ENCODE measurements at regions not wholly inside any gene's neighbourhood (a gene's known extent, or its start where the extent isn't known, plus 50 kb on each side); places are given as distances from the start of the nearest gene placed in this dataset.
A peak's percentile ranks its signal among the peaks of the same experiment; 100 is the strongest.

DNA sequence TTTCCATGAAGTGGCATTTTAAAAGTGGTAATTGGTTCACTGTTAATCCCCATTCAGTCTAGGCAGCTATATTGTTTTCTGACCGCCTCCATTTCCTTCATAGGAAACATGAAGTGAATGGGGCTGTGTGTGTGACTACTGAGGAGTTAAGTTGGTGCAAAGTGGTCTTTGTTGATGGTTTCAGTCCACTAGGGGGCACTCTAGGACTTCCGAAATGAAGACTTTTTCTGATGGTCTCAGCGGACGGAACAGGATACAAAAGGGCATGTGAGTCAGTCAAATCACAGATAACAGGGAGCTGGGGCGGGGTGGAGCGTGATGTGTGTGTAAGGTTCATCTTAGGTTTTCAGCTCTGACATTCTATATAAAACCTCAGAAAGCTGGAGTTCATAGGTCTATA is 240.1 kb upstream of the OR4E1 start:
- intact Hi-C loops (cut with micrococcal nuclease): loop anchor here (1.0 to 10.0 kb wide), 2 partner anchors 20 to 171 kb away; no protein-coding TSS in a partner anchor

DNA sequence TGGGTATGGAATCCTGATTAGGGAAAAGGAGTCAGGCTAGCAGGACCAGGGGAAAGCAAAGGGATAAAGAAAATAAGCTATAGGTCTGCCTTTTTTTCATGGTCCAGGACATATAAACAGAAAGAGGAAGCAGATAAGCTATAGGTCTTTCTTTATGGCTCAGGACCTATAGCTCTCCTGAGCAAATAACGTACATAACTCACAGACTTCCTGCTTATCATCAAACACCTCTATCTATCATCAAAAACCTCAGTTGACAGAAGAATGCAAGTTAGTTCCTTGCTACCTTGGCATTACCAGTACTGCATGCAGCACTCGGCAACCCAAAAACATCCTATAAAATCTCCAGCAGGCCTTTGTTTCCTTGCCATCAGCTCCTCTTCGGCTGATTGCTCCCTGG is 238.7 kb upstream of the OR4E1 start:
- no peak for DNase-seq
- ChIA-PET POLR2A (ENCODE audit: unreplicated experiment) (no interaction called here), CTCF (interaction anchor here (1.0 kb wide), 1 partner anchor 190 kb away, joined by 3 read pairs; no protein-coding TSS in a partner anchor)
- Histone ChIP-seq H3K4me1 (ENCODE audit: insufficient read depth, low read length) (peaks cover 36% of the 10 kb centered on the region), H2AFZ (ENCODE audit: low read length) (no peak overlapping the region), H3K79me2 (ENCODE audit: low read length) (no peaks in the 10 kb centered on the region), H3K36me3 (ENCODE audit: low read depth, low read length) (no peaks in the 10 kb centered on the region), H3K4me3 (ENCODE audit: low read length) (no peak overlapping the region), H3K9ac (ENCODE audit: low read length) (no peak overlapping the region), H3K27me3 (ENCODE audit: low read length) (peaks cover 22% of the 10 kb centered on the region), H3K27ac (ENCODE audit: low read length) (no peak overlapping the region), H3K9me3 (ENCODE audit: low read length) (no peaks in the 10 kb centered on the region), H3F3A (ENCODE audit: low read length, unreplicated experiment) (no peaks in the 10 kb centered on the region), H3K4me2 (ENCODE audit: low read length) (no peak overlapping the region), H4K20me1 (ENCODE audit: low read length) (no peaks in the 10 kb centered on the region), H3K9me2 (replicated peaks; ENCODE audit: low read length) (no peaks in the 10 kb centered on the region)
- BruUV-seq (replicated peaks): no TSS peak
- no peak for ATAC-seq
- TF ChIP-seq, protein P1, sequence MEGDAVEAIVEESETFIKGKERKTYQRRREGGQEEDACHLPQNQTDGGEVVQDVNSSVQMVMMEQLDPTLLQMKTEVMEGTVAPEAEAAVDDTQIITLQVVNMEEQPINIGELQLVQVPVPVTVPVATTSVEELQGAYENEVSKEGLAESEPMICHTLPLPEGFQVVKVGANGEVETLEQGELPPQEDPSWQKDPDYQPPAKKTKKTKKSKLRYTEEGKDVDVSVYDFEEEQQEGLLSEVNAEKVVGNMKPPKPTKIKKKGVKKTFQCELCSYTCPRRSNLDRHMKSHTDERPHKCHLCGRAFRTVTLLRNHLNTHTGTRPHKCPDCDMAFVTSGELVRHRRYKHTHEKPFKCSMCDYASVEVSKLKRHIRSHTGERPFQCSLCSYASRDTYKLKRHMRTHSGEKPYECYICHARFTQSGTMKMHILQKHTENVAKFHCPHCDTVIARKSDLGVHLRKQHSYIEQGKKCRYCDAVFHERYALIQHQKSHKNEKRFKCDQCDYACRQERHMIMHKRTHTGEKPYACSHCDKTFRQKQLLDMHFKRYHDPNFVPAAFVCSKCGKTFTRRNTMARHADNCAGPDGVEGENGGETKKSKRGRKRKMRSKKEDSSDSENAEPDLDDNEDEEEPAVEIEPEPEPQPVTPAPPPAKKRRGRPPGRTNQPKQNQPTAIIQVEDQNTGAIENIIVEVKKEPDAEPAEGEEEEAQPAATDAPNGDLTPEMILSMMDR (conservative IDR thresholded peaks at IDR 0.05; ENCODE audit: low read depth, low read length): no peak
- TF ChIP-seq EZH2 (IDR thresholded peaks at IDR 0.05; ENCODE audit: low read length, unreplicated experiment) (no peak), EZH2phosphoT487 (IDR thresholded peaks at IDR 0.05; ENCODE audit: borderline replicate concordance, low read length) (no peak)
- intact Hi-C loops (cut with micrococcal nuclease): loop anchor here (10.0 kb wide), 1 partner anchor 172 kb away; no protein-coding TSS in a partner anchor

More for the DNA sequence above, 240.1 kb upstream of the OR4E1 start:
- H3K9ac ChIP-seq (ENCODE audit: low read length): no peak overlapping the region
- peaks cover 19% of the 10 kb centered on the region for H3K27me3 ChIP-seq (ENCODE audit: low read length)
- DNase-seq (peak; percentile 90), ATAC-seq (peak; percentile 29)
- no peaks in the 10 kb centered on the region for H3K36me3 ChIP-seq (ENCODE audit: low read depth, low read length)
- no peak overlapping the region for H2AFZ ChIP-seq (ENCODE audit: low read length)
- peak overlapping the region; percentile 10 for H3K4me2 ChIP-seq (ENCODE audit: low read length)
- H3K4me3 ChIP-seq (ENCODE audit: low read length): no peak overlapping the region
- H4K20me1 ChIP-seq (ENCODE audit: low read length): no peaks in the 10 kb centered on the region
- no peaks in the 10 kb centered on the region for H3K9me2 ChIP-seq (replicated peaks; ENCODE audit: low read length)
- ChIA-PET POLR2A (ENCODE audit: unreplicated experiment) (no interaction called here), CTCF (interaction anchor here (0.6 to 1.2 kb wide), 5 partner anchors 21 to 406 kb away, joined by 3 to 5 read pairs (median 3); no protein-coding TSS in a partner anchor)
- H3K9me3 ChIP-seq (ENCODE audit: low read length): no peaks in the 10 kb centered on the region
- H3K27ac ChIP-seq (ENCODE audit: low read length): no peak overlapping the region
- H3K4me1 ChIP-seq (ENCODE audit: insufficient read depth, low read length): peaks cover 46% of the 10 kb centered on the region
- H3K79me2 ChIP-seq (ENCODE audit: low read length): no peaks in the 10 kb centered on the region
- BruUV-seq (replicated peaks): no TSS peak
- H3F3A ChIP-seq (ENCODE audit: low read length, unreplicated experiment): no peaks in the 10 kb centered on the region
- TF ChIP-seq, protein P1 (conservative IDR thresholded peaks at IDR 0.05; ENCODE audit: low read depth, low read length): peak; percentile 91
- TF ChIP-seq EZH2 (IDR thresholded peaks at IDR 0.05; ENCODE audit: low read length, unreplicated experiment): no peak
- TF ChIP-seq EZH2phosphoT487 (IDR thresholded peaks at IDR 0.05; ENCODE audit: borderline replicate concordance, low read length): no peak

DNA sequence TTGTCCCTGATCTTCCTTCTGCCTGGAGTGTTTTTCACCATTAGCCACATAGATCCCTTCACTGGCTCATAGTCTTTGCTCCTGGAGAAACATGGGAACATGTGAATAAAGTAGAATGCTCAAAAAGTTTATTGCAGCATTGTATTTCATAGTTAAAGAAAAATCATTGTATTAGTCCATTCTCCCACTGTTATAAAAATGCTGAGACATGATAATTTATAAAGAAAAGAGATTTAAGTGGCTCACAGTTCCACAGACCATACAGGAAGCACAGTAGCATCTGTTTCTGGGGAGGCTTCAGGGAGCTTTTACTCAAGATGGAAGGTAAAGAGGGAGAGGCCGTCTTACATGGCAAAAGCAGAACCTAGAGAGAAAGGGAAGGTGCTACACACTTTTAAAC is 238.3 kb upstream of the OR4E1 start:
- H3K27ac ChIP-seq (ENCODE audit: low read length): no peak overlapping the region
- H3K4me3 ChIP-seq (ENCODE audit: low read length): no peak overlapping the region
- H3K4me2 ChIP-seq (ENCODE audit: low read length): no peak overlapping the region
- H3K79me2 ChIP-seq (ENCODE audit: low read length): no peaks in the 10 kb centered on the region
- ChIA-PET CTCF (no interaction called here), POLR2A (ENCODE audit: unreplicated experiment) (no interaction called here)
- ATAC-seq: no peak
- peaks cover 22% of the 10 kb centered on the region for H3K27me3 ChIP-seq (ENCODE audit: low read length)
- BruUV-seq (replicated peaks): no TSS peak
- H3K4me1 ChIP-seq (ENCODE audit: insufficient read depth, low read length): peaks cover 31% of the 10 kb centered on the region
- no peaks in the 10 kb centered on the region for H3K9me2 ChIP-seq (replicated peaks; ENCODE audit: low read length)
- no peaks in the 10 kb centered on the region for H3K9me3 ChIP-seq (ENCODE audit: low read length)
- no peaks in the 10 kb centered on the region for H3F3A ChIP-seq (ENCODE audit: low read length, unreplicated experiment)
- no peak for DNase-seq
- TF ChIP-seq, protein P1 (conservative IDR thresholded peaks at IDR 0.05; ENCODE audit: low read depth, low read length): no peak
- TF ChIP-seq EZH2 (IDR thresholded peaks at IDR 0.05; ENCODE audit: low read length, unreplicated experiment) (no peak), EZH2phosphoT487 (IDR thresholded peaks at IDR 0.05; ENCODE audit: borderline replicate concordance, low read length) (no peak)
- H2AFZ ChIP-seq (ENCODE audit: low read length): no peak overlapping the region
- intact Hi-C loops (cut with micrococcal nuclease): loop anchor here (10.0 kb wide), 1 partner anchor 173 kb away; no protein-coding TSS in a partner anchor
- H3K36me3 ChIP-seq (ENCODE audit: low read depth, low read length): no peaks in the 10 kb centered on the region
- no peaks in the 10 kb centered on the region for H4K20me1 ChIP-seq (ENCODE audit: low read length)
- no peak overlapping the region for H3K9ac ChIP-seq (ENCODE audit: low read length)
